A673 (cell line): ENCODE measurements at regions not wholly inside any gene's neighbourhood (a gene's known extent, or its start where the extent isn't known, plus 50 kb on each side); places are given as distances from the start of the nearest gene placed in this dataset.

Experiments
- BruUV-seq: library from RNA; stranded (reverse); fragments of 400-500 nt; replicated peaks from 2 replicates; lab custom pipeline; 2021; lab: Mats Ljungman, UMichigan
- CTCF ChIA-PET: fragments of 300-600 bp; sonication (Branson Sonifier 250); formaldehyde crosslinking; loops from one replicate; lab custom pipeline; 2022; ENCODE audit warnings: antibody characterized with exemption; lab: Charles Lee
- POLR2A ChIA-PET: fragments of 300-600 bp; sonication (Branson Sonifier 250); formaldehyde crosslinking; loops from one replicate; lab custom pipeline; 2022; ENCODE audit warnings: antibody characterized with exemption; ENCODE audit not compliant: low non-redundant PET; lab: Charles Lee
- DNase-seq: peaks from one replicate; pipeline ENCODE4 v3.0.0-alpha.2; 2015; ENCODE audit warnings: low spot score
- H3K27ac ChIP-seq: fragments of 200-600 bp; sonication (generic); 2 replicates; pipeline ENCODE4 v1.5.1; 2016; ENCODE audit warnings: mixed run types, low read depth, mild to moderate bottlenecking, mixed read lengths, antibody characterized with exemption, low read length; ENCODE audit not compliant: poor library complexity, severe bottlenecking
- H3K27me3 ChIP-seq: fragments of 200-600 bp; sonication (generic); replicated peaks from 2 replicates; pipeline ENCODE4 v1.6.1; 2017; ENCODE audit warnings: mixed run types, low read depth, mild to moderate bottlenecking, mixed read lengths, antibody characterized with exemption, low read length; ENCODE audit not compliant: insufficient read depth, poor library complexity
- H3K36me3 ChIP-seq: fragments of 200-600 bp; sonication (generic); 2 replicates; pipeline ENCODE4 v1.6.1; 2016; ENCODE audit warnings: mixed run types, mild to moderate bottlenecking, mixed read lengths, antibody characterized with exemption, low read length; ENCODE audit not compliant: insufficient read depth, poor library complexity, severe bottlenecking
- H3K4me1 ChIP-seq: fragments of 200-600 bp; sonication (generic); 2 replicates; pipeline ENCODE4 v1.6.1; 2017; ENCODE audit warnings: mixed run types, mild to moderate bottlenecking, mixed read lengths, antibody characterized with exemption, low read length; ENCODE audit not compliant: insufficient read depth, poor library complexity, severe bottlenecking
- H3K4me3 ChIP-seq: fragments of 200-600 bp; sonication (generic); 2 replicates; pipeline ENCODE4 v1.5.1; 2016; ENCODE audit warnings: low read depth, mixed run types, mild to moderate bottlenecking, mixed read lengths, low read length; ENCODE audit not compliant: poor library complexity, severe bottlenecking
- H3K9me3 ChIP-seq: fragments of 200-600 bp; sonication (generic); 2 replicates; pipeline ENCODE4 v1.6.1; 2016; ENCODE audit warnings: mixed run types, low read depth, mild to moderate bottlenecking, mixed read lengths, antibody characterized with exemption, low read length; ENCODE audit not compliant: poor library complexity, severe bottlenecking
- CTCF ChIP-seq: fragments of 300-800, 200-600 bp; sonication (generic); conservative IDR thresholded peaks from 2 replicates; pipeline ENCODE4 v1.5.1; 2017; ENCODE audit warnings: low read depth, mild to moderate bottlenecking, antibody characterized with exemption, low read length, moderate library complexity, mixed read lengths
- EZH2 ChIP-seq: fragments of 200-600 bp; sonication (generic); IDR thresholded peaks from 2 replicates; pipeline ENCODE4 v1.6.1; 2017; ENCODE audit warnings: borderline replicate concordance, low read depth, mild to moderate bottlenecking, mixed read lengths, antibody characterized with exemption, low read length; ENCODE audit not compliant: poor library complexity, severe bottlenecking
- intact Hi-C: fragments of 100-400 bp; cut with micrococcal nuclease; formaldehyde crosslinking; loops from one replicate; pipeline ENCODE4 v1.10.0; 2022; ENCODE audit not compliant: unreplicated experiment

GRCh38 chr1:38488162-38488898 lies 371.2 kb downstream of the RRAGC start:
- no peaks in the 10 kb centered on the region for H3K36me3 ChIP-seq
- peak overlapping the region; percentile 97 for H3K27ac ChIP-seq
- POLR2A ChIA-PET: no interaction called here
- no peak overlapping the region for H3K4me3 ChIP-seq
- H3K27me3 ChIP-seq: no peaks in the 10 kb centered on the region
- CTCF ChIA-PET: no interaction called here
- TF ChIP-seq EZH2 (no peak), CTCF (no peak)
- no TSS peak for BruUV-seq
- intact Hi-C loops: loop anchor here (5.0 kb wide), 1 partner anchor 99 kb away; no protein-coding TSS in a partner anchor
- no peaks in the 10 kb centered on the region for H3K9me3 ChIP-seq
- peaks cover 42% of the 10 kb centered on the region for H3K4me1 ChIP-seq
- no peak for DNase-seq

GRCh38 chr1:38487396-38487795 lies 372.2 kb downstream of the RRAGC start:
- no peak overlapping the region for H3K4me3 ChIP-seq
- intact Hi-C loops: loop anchor here (1.0 to 5.0 kb wide), 3 partner anchors 100 to 425 kb away; no protein-coding TSS in a partner anchor
- TF ChIP-seq CTCF (no peak), EZH2 (no peak)
- H3K4me1 ChIP-seq: peaks cover 45% of the 10 kb centered on the region
- no peaks in the 10 kb centered on the region for H3K36me3 ChIP-seq
- POLR2A ChIA-PET: no interaction called here
- H3K9me3 ChIP-seq: no peaks in the 10 kb centered on the region
- H3K27ac ChIP-seq: peak overlapping the region; percentile 97
- no peaks in the 10 kb centered on the region for H3K27me3 ChIP-seq
- no TSS peak for BruUV-seq
- CTCF ChIA-PET: interaction anchor here (0.6 kb wide), 1 partner anchor 11 kb away, joined by 3 read pairs; no protein-coding TSS in a partner anchor
- DNase-seq: no peak

- CTCF ChIA-PET: no interaction called here
These were observed 373.5 kb downstream of the RRAGC start for GRCh38 chr1:38486085-38486484.

More at GRCh38 chr1:38486085-38486484, 373.5 kb downstream of the RRAGC start:
- POLR2A ChIA-PET: no interaction called here
- H3K27ac ChIP-seq: peak overlapping the region; percentile 97
- no peaks in the 10 kb centered on the region for H3K9me3 ChIP-seq
- no peak overlapping the region for H3K4me3 ChIP-seq
- H3K4me1 ChIP-seq: peaks cover 45% of the 10 kb centered on the region
- intact Hi-C loops: loop anchor here (2.0 to 5.0 kb wide), 2 partner anchors 101 to 333 kb away; no protein-coding TSS in a partner anchor
- H3K36me3 ChIP-seq: no peaks in the 10 kb centered on the region
- DNase-seq: peak; percentile 64
- TF ChIP-seq CTCF: no peak; the same call in 1 of the 2 replicates
- no peak for TF ChIP-seq EZH2
- H3K27me3 ChIP-seq: no peaks in the 10 kb centered on the region
- BruUV-seq: no TSS peak
